A549 (cell line): ENCODE measurements at regions not wholly inside any gene's neighbourhood (a gene's known extent, or its start where the extent isn't known, plus 50 kb on each side); places are given as distances from the start of the nearest gene placed in this dataset.

ENCODE experiments used
- ATAC-seq, 2 experiments: fragments of 200-7000 bp in 1 of 2; fragments of >200 bp in 1 of 2; cut with Nextera tagmentation in 1 of 2; cut with Tn5 transposase in 1 of 2; 3 replicates each; pipeline versions ENCODE4 v1.8.0 to v1.9.1; 2018 to 2020; ENCODE audit warnings: mild to moderate bottlenecking in 1 of 2, moderate library complexity in 1 of 2
- CTCF ChIA-PET: fragments of 300-600 bp; sonication (Branson Sonifier 250); formaldehyde crosslinking; extraction: SDS; loops from one replicate; lab custom pipeline; 2021; ENCODE audit warnings: antibody characterized with exemption, inconsistent platforms; lab: Yijun Ruan, JAX
- POLR2A ChIA-PET: fragments of 350-600 bp; formaldehyde crosslinking; extraction: SDS; loops from one replicate; lab custom pipeline; 2021; ENCODE audit warnings: antibody characterized with exemption, inconsistent platforms; lab: Yijun Ruan, JAX
- DNase-seq, 2 experiments: peaks; one replicate each; pipeline versions ENCODE4 v3.0.0 to v3.0.0-alpha.2; 2011 to 2016; ENCODE audit warnings: low read depth in 1 of 2, low spot score in 1 of 2
- FAIRE-seq: peaks from 2 replicates; lab custom pipeline; 2011; peaks lifted over from hg19 to GRCh38; lab: Jason Lieb, UNC
- H3K27ac ChIP-seq, 2 experiments: fragments of >200 bp; sonication (Bioruptor Twin); formaldehyde crosslinking; 3 replicates each; pipeline ENCODE4 v1.5.1; 2016 to 2017
- H3K4me1 ChIP-seq: fragments of >200 bp; sonication (Bioruptor Twin); formaldehyde crosslinking; 3 replicates; pipeline ENCODE4 v1.6.1; 2016
- H3K4me2 ChIP-seq: fragments of >200 bp; sonication (Bioruptor Twin); formaldehyde crosslinking; 3 replicates; pipeline ENCODE4 v1.6.1; 2016
- H3K4me3 ChIP-seq: fragments of >200 bp; sonication (Bioruptor Twin); formaldehyde crosslinking; 3 replicates; pipeline ENCODE4 v1.5.1; 2016
- H3K9me3 ChIP-seq: fragments of >200 bp; sonication (Bioruptor Twin); formaldehyde crosslinking; 3 replicates; pipeline ENCODE4 v1.6.1; 2016
- CEBPB ChIP-seq, 2 experiments: fragments of >200 bp in 1 of 2; sonication (Bioruptor Twin) in 1 of 2; formaldehyde crosslinking in 1 of 2; IDR thresholded peaks; 2 replicates each; pipeline ENCODE4 v1.6.1; 2012 to 2016
- CHD4 ChIP-seq: fragments of 200-600 bp; sonication (generic); IDR thresholded peaks from 2 replicates; pipeline ENCODE4 v1.6.1; 2016; ENCODE audit warnings: antibody characterized with exemption, mild to moderate bottlenecking, borderline replicate concordance
- CTCF ChIP-seq: fragments of >200 bp; sonication (Bioruptor Twin); formaldehyde crosslinking; IDR thresholded peaks from 3 replicates; pipeline ENCODE4 v1.5.1; 2016
- E2F6 ChIP-seq: IDR thresholded peaks from 2 replicates; pipeline ENCODE4 v1.6.1; 2012; ENCODE audit warnings: low read depth, borderline replicate concordance
- EP300 ChIP-seq, 2 experiments: fragments of >200 bp; sonication (Bioruptor Twin); formaldehyde crosslinking; IDR thresholded peaks; 2 replicates in 1 of 2; 3 replicates in 1 of 2; pipeline ENCODE4 v1.6.1; 2016 to 2017
- FOSL2 ChIP-seq, 2 experiments: fragments of 450-650 bp in 1 of 2; fragments of >200 bp in 1 of 2; sonication (Bioruptor Twin) in 1 of 2; formaldehyde crosslinking; IDR thresholded peaks; 2 replicates each; pipeline versions ENCODE4 v1.5.0 to v1.6.1; 2016 to 2020; ENCODE audit warnings: mild to moderate bottlenecking in 1 of 2, moderate library complexity in 1 of 2
- GATA3 ChIP-seq: IDR thresholded peaks from 2 replicates; pipeline ENCODE4 v1.6.1; 2012; ENCODE audit warnings: borderline replicate concordance
- HEYL ChIP-seq: fragments of 250-450 bp; sonication (Bioruptor Pico); IDR thresholded peaks from 2 replicates; pipeline ENCODE4 v1.8.0; 2021; ENCODE audit warnings: mild to moderate bottlenecking, moderate library complexity
- HOXB13 ChIP-seq: fragments of 250-450 bp; sonication (Bioruptor Pico); IDR thresholded peaks from 2 replicates; pipeline ENCODE4 v1.5.0; 2020; ENCODE audit warnings: low read depth, mild to moderate bottlenecking, moderate library complexity
- HOXB5 ChIP-seq: fragments of 250-450 bp; sonication (Bioruptor Pico); IDR thresholded peaks from 2 replicates; pipeline ENCODE4 v1.5.0; 2020; ENCODE audit warnings: mild to moderate bottlenecking, moderate library complexity
- JUN ChIP-seq, 2 experiments: fragments of >200 bp; sonication (Bioruptor Twin); formaldehyde crosslinking; IDR thresholded peaks; 2 replicates in 1 of 2; 3 replicates in 1 of 2; pipeline ENCODE4 v1.6.1; 2016 to 2017
- JUNB ChIP-seq: fragments of >200 bp; sonication (Bioruptor Twin); formaldehyde crosslinking; IDR thresholded peaks from 2 replicates; pipeline ENCODE4 v1.6.1; 2016
- KDM1A ChIP-seq: fragments of 200-600 bp; sonication (generic); IDR thresholded peaks from 2 replicates; pipeline ENCODE4 v1.6.1; 2016; ENCODE audit warnings: low read depth, mild to moderate bottlenecking
- MAX ChIP-seq: IDR thresholded peaks from 2 replicates; pipeline ENCODE4 v1.6.1; 2012
- MAZ ChIP-seq: fragments of 150-350 bp; IDR thresholded peaks from 2 replicates; pipeline ENCODE4 v1.6.1; 2014; ENCODE audit warnings: antibody characterized with exemption, low read depth, low read length, borderline replicate concordance
- MYC ChIP-seq: IDR thresholded peaks from 2 replicates; pipeline ENCODE4 v1.6.1; 2012; ENCODE audit warnings: mild to moderate bottlenecking, inconsistent platforms, low read length, improper control_type of control experiment, borderline replicate concordance
- NPAS2 ChIP-seq: fragments of 250-450 bp; sonication (Bioruptor Pico); IDR thresholded peaks from 2 replicates; pipeline ENCODE4 v1.8.0; 2022; ENCODE audit warnings: mild to moderate bottlenecking, moderate library complexity, borderline replicate concordance
- PBX3 ChIP-seq: IDR thresholded peaks from 2 replicates; pipeline ENCODE4 v1.6.1; 2012
- PHF8 ChIP-seq: fragments of 200-600 bp; sonication (generic); IDR thresholded peaks from 2 replicates; pipeline ENCODE4 v1.6.1; 2016; ENCODE audit warnings: low read depth, mild to moderate bottlenecking, antibody characterized with exemption, moderate library complexity, borderline replicate concordance
- POLR2A ChIP-seq: IDR thresholded peaks from 2 replicates; pipeline ENCODE4 v1.6.1; 2012; ENCODE audit warnings: mild to moderate bottlenecking, low read length
- POLR2AphosphoS2 ChIP-seq: conservative IDR thresholded peaks from 2 replicates; pipeline ENCODE4 v1.6.1; 2012; ENCODE audit warnings: low read length, improper control_type of control experiment, inconsistent platforms
- RAD21 ChIP-seq, 2 experiments: fragments of >200 bp in 1 of 2; sonication (Bioruptor Twin) in 1 of 2; formaldehyde crosslinking in 1 of 2; IDR thresholded peaks in 1 of 2; conservative IDR thresholded peaks in 1 of 2; 2 replicates in 1 of 2; 3 replicates in 1 of 2; pipeline ENCODE4 v1.6.1; 2012 to 2018; ENCODE audit warnings: inconsistent platforms in 1 of 2
- RFX5 ChIP-seq: fragments of 450-650 bp; IDR thresholded peaks from 2 replicates; pipeline ENCODE4 v1.7.1; 2014; ENCODE audit warnings: antibody characterized with exemption, mild to moderate bottlenecking, moderate library complexity
- SMC3 ChIP-seq: fragments of >200 bp; sonication (Bioruptor Twin); formaldehyde crosslinking; IDR thresholded peaks from 3 replicates; pipeline ENCODE4 v1.6.1; 2018; ENCODE audit warnings: inconsistent platforms
- TFCP2L1 ChIP-seq: fragments of 250-450 bp; sonication (Bioruptor Pico); IDR thresholded peaks from 2 replicates; pipeline ENCODE4 v1.5.0; 2021; ENCODE audit warnings: mild to moderate bottlenecking
- TP53 ChIP-seq: fragments of 250-450 bp; sonication (Bioruptor Pico); IDR thresholded peaks from 2 replicates; pipeline ENCODE4 v1.5.0; 2021; ENCODE audit warnings: mild to moderate bottlenecking, moderate library complexity
- USF2 ChIP-seq: fragments of 450-650 bp; IDR thresholded peaks from 2 replicates; pipeline ENCODE4 v1.6.1; 2014; ENCODE audit warnings: antibody characterized with exemption
- WGBS: methylation state at CpG from one replicate; pipeline ENCODE4 v1.1.6; 2017; ENCODE audit errors: missing lambda C conversion rate; 5-methylcytosine and 5-hydroxymethylcytosine counted together

- WGBS: 20% methylated on average over 18 of the region's 21 CpGs
Measured at GRCh38 chr6:4351520-4352321, 216.3 kb upstream of the ECI2 start.

GRCh38 chr6:4350567-4351519, 215.5 kb upstream of the ECI2 start:
- Histone ChIP-seq H3K4me1 (peaks cover 44% of the 10 kb centered on the region), H3K4me2 (peak overlapping the region; percentile 78), H3K27ac (peak overlapping the region; percentile 89 to 93), H3K9me3 (no peaks in the 10 kb centered on the region), H3K4me3 (no peak overlapping the region)
- POLR2A ChIA-PET: interaction anchor here (0.5 to 1.6 kb wide), 2 partner anchors 32 to 426 kb away, joined by 3 to 8 read pairs; partner anchors contain the start of gene CDYL
- DNase-seq: no peak
- no peak for ATAC-seq
- TF ChIP-seq PBX3: no peak
- no peak for TF ChIP-seq MYC
- no peak for TF ChIP-seq POLR2AphosphoS2
- no peak for TF ChIP-seq NPAS2 (CRISPR knock-in tag)
- no peak for TF ChIP-seq POLR2A
- TF ChIP-seq E2F6: no peak
- no peak for TF ChIP-seq TFCP2L1 (CRISPR knock-in tag)
- TF ChIP-seq HOXB5 (CRISPR knock-in tag): no peak
- TF ChIP-seq MAZ: no peak
- no peak for TF ChIP-seq JUNB
- TF ChIP-seq CHD4: no peak
- TF ChIP-seq HOXB13: no peak
- TF ChIP-seq USF2: no peak
- TF ChIP-seq RFX5: no peak
- TF ChIP-seq TP53 (CRISPR knock-in tag): no peak
- no peak for TF ChIP-seq PHF8
- CTCF ChIA-PET: interaction anchor here (0.9 to 1.5 kb wide), 2 partner anchors 25 to 34 kb away, joined by 3 to 7 read pairs; no protein-coding TSS in a partner anchor
- 83% methylated on average over 8 of the region's 9 CpGs for WGBS
- FAIRE-seq: no peak

More at GRCh38 chr6:4351520-4352321, 216.3 kb upstream of the ECI2 start:
- Histone ChIP-seq H3K9me3 (no peaks in the 10 kb centered on the region), H3K4me3 (peak overlapping the region; percentile 29), H3K4me1 (peaks cover 45% of the 10 kb centered on the region), H3K4me2 (peak overlapping the region; percentile 78), H3K27ac (peak overlapping the region; percentile 89 to 93)
- ChIA-PET CTCF (interaction anchor here (0.6 to 1.5 kb wide), 5 partner anchors 8 to 293 kb away, joined by 3 to 7 read pairs (median 3); no protein-coding TSS in a partner anchor), POLR2A (interaction anchor here (0.5 to 1.6 kb wide), 2 partner anchors 33 to 425 kb away, joined by 3 to 8 read pairs; partner anchors contain the start of gene CDYL)
- FAIRE-seq (no peak), DNase-seq (peak; percentile 64 to 79), ATAC-seq (peak; percentile 75 to 84)
- TF ChIP-seq FOSL2 (IDR thresholded peaks at IDR 0.05): peak; percentile 74
- peak; percentile 89 for TF ChIP-seq FOSL2 (CRISPR knock-in tag; IDR thresholded peaks at IDR 0.05)
- peak in 1 of 2 experiments; percentile 37; a peak in 1 of 4 replicates for TF ChIP-seq CEBPB (IDR thresholded peaks at IDR 0.05)
- TF ChIP-seq RAD21 (conservative IDR thresholded peaks at IDR 0.05 in 1 of 2, IDR thresholded peaks at IDR 0.05 in 1 of 2): peak; percentile 6 to 46; a peak in 3 of 5 replicates
- no peak for TF ChIP-seq NPAS2 (CRISPR knock-in tag)
- peak; percentile 11; the same call in 1 of the 3 replicates for TF ChIP-seq CTCF
- TF ChIP-seq SMC3: 0 out of 3 replicates have a peak, but pooled peaks have one; percentile 33
- peak; percentile 45 to 55; a peak in 2 of 5 replicates for TF ChIP-seq JUN (IDR thresholded peaks at IDR 0.05)
- peak; percentile 72 for TF ChIP-seq MAX
- no peak for TF ChIP-seq HEYL (CRISPR knock-in tag)
- peak; percentile 83 for TF ChIP-seq JUNB
- no peak for TF ChIP-seq HOXB13
- peak in 1 of 2 experiments; percentile 17; a peak in 1 of 5 replicates for TF ChIP-seq EP300 (IDR thresholded peaks at IDR 0.05)
- TF ChIP-seq GATA3: peak; percentile 55; the same call in 1 of the 2 replicates
- no peak for TF ChIP-seq KDM1A
